ENCODE measurements at regions not wholly inside any gene's neighbourhood (a gene's known extent, or its start where the extent isn't known, plus 50 kb on each side); places are given as distances from the start of the nearest gene placed in this dataset.

DNA sequence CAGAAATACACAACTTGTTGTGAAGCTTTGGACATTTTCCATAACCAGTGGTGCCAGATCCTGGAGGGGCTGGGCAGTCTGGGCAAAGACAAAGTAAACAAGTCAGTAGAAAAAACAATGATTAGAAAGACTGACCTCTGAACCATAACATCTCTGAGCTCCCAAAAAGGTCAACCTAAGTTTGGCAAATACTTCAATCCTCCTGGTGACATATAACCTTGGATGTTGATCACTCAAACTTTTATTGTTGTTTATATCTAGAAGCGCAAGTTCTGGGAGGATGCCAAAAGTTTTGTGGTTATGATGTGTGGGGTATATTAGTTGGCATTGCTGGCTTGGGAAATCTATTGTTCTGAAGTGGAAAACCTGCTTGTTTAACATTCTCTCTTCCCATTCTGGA is 257.7 kb downstream of the DIPK2A start:
- DNase-seq (ENCODE audit: low read depth), result peak; percentile 37

DNA sequence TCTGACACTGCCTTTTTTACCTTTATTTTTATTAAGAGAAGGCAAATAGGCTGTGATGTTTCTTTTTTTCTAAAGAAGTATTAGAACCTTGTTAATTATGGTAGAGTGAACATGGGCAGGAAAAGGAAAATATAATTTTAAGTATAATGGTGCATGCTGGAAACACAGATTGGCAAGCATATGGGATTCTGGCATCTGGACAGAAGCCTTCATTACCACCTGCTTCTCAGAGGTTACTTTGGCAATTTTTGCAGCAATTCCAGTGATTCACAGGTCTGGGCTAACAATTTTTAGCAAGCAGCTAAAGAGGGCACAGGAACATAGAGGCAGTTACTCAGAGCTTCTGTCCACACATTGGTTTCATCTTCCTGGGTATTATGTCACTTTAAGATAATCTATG is 258.3 kb downstream of the DIPK2A start:
- no peak for DNase-seq (ENCODE audit: low read depth)

DNA sequence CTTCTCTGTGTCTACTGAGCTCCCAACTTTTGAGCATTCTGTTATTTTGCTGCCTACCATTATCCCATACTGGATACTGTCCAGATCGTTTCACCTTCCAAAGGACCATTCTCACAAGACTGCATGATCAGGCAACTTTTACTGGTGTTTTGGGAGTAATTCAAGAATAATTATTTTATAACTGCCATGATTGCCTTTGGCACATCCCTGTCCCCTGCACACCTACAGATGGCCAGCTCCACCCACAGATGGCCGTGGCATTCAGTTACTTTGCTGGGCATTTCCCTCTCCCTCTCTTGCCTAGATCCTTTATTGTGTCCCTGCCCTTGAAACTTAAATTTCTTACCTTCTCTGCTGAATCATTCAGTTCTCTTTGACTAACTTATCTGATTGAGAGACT is 263.9 kb downstream of the DIPK2A start:
- DNase-seq (ENCODE audit: low read depth), result no peak

DNA sequence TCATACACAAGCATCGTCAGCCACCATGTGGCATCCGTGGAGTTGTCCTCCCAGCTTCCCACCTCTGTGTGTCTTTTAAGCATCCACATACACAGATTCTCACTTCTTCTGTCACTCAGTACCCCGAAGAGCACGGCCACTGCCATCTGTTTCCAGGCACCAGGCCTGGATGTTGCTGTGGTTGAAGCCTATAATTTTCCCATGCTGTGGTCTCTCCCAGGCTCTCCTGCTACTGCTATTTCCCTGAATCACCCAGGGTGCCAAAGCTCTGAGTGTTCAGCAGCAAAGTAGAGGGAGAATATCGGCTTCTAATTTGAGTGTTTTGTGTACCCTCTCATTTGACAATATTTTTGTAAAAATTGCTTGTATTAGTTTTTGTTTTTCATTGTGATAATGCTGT is 265.7 kb downstream of the DIPK2A start:
- DNase-seq (ENCODE audit: low read depth), result no peak

DNA sequence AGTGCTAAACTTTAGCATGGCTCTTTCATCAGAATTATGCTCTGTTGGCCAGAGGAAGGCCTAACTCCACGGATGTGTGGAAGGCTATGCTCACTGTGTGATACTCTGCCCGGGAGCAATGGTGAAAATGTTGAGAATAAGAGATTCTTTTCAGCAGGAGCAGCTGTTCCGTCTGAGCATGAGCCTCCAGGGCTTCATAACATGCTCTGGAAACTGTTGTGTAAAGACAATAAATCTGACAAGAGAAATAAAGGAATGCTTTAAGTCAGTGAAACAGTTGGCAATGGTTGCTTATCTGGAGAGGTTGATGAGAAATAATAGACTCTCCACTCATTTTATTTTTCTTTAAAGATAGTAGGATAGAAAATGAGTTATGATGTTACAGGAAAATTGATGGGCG is 269.8 kb downstream of the DIPK2A start:
- no peak for DNase-seq (ENCODE audit: low read depth)

DNA sequence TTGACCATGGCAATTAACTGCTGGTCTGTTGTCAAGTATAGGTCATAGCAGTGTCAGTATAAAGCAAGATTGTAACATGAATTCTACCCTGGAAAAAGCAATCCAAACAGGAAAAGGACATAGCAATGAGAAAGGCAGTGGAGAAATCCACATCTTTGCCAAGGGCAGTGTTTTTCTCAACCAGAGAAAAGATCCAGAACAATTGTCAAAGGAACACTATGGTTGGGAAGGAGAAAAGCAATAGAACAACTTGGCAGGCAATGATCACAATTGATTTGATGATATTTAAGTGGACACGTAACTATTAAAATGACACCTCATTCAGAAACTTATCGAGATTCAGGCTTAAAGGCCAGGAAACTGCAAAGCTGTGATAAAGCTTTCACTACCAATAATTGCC is 271.1 kb downstream of the DIPK2A start:
- DNase-seq (ENCODE audit: low read depth), result no peak

DNA sequence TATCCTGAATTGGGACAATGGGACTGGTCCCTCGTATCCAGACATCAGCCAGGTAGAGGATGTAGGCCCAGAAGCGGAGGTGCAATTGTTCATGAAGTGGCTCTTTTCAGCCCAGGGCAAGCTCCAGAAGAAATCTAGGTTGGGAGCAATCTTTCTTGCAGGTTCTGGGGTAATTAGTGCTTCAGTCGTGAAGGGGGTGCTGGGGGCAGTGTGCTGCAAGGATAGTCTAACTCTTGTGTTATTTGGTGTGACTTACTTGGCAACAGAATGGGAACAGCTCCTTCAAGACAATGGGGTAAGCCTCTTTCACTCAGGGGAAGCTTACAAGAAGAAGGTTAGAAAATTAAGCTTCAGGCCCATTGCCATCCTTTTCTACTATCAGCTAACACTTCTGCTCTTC is 273.0 kb downstream of the DIPK2A start:
- no peak for DNase-seq (ENCODE audit: low read depth)

DNA sequence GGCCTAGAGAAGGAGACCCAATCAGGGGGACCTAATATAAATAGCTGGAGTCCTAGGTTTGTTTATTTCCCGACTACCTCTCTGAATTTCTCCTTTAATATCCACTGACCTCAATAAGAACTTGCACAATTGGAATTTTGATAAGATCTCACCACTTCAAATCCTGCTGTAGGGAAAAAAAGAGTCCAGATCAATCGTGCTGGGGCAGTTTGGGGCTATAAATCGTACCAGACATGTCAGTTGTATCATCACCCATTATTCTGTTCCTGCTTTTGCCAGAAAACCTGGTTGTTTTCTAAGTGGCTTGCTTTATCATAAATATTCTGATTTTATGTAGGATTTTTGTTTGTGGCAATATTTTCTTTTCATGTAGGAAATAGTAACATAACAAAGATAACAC is 281.3 kb downstream of the DIPK2A start:
- DNase-seq (ENCODE audit: low read depth), result no peak

DNA sequence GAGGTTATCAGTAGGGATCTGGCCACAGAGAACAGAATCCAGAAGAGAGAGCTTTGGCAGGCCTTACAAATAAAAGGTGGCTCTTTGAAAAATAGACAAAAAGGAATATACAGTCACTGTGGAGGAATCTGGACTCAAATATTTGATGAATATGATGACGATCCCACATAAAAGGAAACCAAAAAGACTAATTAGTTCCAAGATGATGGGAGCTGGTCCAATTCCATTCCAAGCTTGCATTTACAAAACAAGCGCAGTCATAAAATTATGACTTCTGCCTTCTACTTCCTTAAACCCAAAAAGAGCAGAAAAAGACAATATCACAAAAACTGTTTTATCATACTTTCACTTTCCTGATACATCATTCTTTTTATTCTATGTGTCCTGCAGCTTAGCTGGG is 285.8 kb downstream of the DIPK2A start:
- no peak for DNase-seq (ENCODE audit: low read depth)

DNA sequence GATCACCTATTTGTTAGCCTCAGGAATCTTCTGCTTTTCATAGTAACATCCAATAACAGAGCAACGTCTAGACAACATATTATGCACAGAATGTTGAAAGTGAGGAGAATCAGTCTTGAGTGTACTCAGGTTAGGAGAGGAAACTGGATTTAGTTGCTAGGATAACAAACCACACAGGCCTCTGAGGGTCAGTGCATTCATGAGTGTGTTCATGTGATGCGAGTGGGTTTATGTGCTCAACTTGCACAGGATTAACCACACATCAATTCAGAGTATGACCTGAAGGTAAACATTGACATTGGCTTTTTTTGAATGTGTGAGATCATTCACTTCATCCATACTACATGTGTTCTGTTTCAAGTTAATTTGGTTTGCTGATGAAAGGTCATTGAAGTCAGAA is 287.6 kb downstream of the DIPK2A start:
- DNase-seq (ENCODE audit: low read depth), result peak; percentile 54

DNA sequence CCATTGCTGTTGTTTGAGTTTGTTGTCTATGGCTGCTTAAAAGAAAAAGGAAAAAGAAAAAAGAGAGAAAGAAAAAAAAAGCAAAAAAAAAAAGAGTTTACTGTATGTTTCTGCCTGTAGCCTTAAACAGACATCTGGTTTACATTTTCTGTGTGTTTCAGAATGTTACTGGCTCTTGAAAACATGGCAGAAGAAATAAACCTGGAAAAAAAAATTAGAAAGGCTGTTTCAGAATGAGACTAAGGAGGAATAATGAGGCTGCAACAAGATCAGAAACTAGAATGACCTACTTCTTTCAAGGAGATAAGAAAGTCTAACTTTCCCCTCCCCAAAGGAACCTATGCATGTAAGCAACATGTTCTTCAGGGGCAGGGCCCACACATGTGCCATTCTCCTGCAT is 292.1 kb downstream of the DIPK2A start:
- DNase-seq (ENCODE audit: low read depth), result no peak

DNA sequence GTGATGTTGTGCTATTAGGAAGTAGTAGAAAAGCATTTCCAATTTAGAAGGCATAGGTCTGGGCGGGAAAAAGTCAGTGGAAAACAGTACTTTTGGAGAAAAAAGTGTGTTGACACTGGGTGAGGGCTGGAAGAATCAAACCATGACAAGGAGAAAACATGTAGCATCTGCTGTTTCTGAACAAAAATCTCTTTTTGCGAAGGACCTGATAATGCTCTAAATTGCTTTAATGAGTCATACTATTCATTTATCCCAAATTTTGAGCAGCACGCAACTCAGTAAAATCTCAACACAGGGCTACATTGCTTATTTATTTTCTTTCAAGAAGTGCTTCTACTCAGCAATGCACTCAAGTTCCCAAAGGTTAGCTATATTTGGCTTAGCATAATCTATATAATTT is 292.7 kb downstream of the DIPK2A start:
- no peak for DNase-seq (ENCODE audit: low read depth)

DNA sequence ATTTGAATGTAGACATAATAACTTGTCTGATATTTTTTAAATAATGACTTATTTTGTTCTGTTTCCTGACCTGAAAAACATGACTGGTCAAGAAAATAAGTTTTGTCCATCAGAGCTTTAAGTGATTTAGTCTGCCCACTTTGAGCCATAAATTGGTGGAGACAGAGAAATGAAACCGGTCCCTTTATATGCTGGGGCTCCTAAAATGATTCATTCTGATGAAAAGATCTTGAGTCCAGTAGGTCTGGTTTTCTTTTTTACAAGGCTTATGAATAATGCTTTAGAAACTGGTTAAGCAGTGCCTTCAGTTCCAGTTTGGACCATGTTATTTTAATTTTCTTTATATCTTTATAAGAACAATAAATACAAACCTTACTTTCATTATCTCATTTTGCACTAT is 293.2 kb downstream of the DIPK2A start:
- DNase-seq (ENCODE audit: low read depth), result no peak

DNA sequence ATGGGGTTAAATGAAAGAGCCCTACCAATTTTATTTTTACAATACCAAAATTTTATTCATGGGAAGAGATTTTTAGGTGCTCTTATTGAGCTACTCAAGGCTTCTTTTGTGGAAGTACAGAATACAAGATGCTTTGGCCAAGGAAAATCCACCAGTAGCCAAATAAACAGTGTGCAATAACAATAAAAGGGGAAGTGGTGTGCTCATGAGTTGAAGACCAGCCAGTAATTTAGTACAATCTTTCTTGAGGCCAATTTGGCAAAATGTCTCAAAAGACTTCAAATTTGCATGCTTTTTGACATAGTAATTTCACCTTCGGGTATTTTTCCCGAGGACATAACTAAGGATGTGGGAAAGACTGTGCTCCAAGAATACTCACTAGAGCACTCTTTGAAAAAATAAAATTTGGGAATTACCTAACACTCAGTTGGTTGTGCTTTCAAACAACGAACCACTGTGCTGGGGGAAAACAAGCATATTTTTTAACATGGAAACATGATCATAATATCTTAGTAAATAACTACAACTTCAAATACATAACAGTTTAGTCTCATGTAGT is 294.0 kb downstream of the DIPK2A start:
- no peak for DNase-seq (ENCODE audit: low read depth)

DNA sequence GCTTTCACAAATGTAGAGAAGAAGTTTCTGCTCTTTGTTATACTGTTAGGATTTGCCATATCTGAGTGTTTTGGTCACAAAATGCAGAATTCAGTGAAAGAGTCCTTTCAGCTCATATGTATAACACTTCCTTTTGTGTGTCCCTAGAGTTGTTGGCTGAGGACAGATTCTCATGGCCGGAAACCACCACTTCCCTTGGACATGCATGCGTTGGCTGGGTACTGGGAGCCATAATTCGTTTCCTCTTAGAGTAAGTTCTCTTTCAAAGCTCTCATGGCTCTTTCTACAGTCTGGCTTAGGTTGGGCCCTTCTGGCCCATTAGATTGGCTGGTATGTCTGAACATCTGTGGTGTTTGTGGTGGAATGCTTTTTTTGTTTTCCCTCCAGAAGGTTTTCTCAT is 298.5 kb downstream of the DIPK2A start:
- DNase-seq (ENCODE audit: low read depth), result no peak

DNA sequence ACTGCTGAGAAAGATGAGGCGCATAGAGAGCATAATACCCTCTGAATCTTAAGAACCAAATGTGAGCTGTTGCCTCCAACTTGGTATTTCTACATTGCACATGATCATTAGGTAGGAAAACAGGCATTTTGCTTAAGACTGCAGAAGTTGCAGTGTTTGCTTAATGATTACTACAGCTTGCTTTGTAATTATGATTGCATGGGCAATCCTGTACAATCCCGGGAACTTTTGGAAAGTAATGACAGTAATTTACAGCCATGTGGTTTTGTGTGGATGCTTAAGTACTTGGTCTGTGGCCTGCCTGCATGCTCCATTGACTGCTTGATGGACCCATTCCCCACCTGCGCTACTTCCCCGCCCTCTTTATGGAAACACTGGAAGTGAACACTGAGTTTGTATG is 301.1 kb downstream of the DIPK2A start:
- peak; percentile 99 for DNase-seq (ENCODE audit: low read depth)

DNA sequence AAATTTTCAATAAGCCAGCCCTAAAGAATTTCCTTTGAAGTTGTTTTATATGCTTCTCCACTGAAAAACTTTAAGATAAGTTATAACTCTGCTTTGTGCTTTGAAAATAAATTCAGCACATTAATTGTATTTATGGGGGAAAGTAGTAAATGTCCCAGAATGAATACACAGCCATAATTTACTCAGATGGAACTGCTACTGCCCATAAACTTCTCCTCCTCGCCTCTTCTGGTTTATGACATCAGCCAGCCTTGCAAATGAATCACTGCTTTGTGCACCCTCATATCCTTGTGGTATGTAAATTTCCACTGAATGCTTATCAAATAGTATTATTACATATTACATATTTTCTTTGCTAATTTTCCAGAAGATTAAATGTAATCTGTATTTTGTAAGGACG is 302.0 kb downstream of the DIPK2A start:
- peak; percentile 58 for DNase-seq (ENCODE audit: low read depth)

DNA sequence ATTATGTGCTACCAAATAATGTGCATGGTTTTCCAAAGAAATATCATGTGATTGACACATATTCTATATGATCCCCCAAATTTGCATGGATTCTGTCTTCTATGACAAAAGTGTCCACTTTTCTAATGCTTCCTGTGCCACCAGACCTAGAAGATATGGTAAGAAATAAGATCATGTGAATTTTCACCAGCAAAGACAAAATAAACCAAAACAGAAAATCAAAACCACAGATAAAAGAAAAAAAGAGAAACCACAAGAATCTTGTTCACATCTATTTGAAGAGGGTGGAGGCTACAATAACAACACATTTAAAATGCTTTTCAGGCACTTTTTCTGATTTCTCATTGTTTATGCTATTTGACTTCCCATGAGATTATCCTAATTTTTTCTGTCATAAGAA is 303.4 kb downstream of the DIPK2A start:
- no peak for DNase-seq (ENCODE audit: low read depth)

DNA sequence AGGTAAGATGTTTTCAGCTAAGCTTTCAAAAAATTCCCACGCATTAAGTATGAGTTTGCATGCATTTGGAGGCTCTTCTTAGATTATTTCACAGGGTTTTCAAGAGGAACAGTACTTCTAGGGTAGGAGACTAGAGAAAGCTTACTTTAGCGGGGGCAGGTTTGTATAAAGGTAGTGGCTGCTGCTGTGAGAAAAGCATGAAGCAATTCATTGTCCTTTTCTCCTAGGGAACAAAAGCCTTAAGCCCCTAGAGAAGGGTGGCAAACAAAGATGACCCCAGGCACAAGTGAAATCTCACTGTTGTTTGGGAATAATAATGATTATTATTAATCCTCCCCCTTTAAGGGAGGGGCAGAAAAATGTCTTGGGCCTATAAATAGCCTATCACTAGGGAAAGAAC is 310.7 kb downstream of the DIPK2A start:
- DNase-seq (ENCODE audit: low read depth), result no peak

DNA sequence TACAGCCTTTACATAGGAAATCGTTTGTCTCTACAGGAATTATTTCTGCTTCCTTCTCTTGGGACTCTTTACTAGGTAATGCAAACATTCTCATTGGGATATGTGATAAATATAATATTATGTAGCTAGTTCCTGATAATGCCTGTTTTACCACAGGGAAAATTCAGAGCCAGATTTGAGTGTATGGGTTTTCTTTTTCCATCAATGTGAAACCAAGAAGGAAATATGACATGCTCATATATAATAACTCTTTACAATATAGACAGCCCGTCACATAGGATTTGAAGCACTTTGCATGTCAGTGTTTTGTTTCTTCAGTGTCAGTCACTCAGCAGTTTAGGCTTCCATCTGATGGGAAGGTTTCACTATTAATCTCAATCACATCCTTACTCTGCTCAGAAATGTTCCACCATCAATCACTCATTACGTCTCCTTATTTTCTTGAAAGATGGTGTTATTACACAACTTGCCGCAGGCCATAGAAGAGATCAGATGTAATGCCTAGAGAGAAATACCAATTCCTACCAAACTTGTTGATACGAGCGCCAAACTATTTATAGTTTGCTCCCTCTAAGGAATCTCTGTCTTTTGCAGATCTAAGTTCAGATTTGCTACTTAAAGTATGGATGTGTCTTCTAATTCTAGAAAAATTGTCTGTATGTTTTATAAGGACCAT is 314.8 kb downstream of the DIPK2A start:
- DNase-seq (ENCODE audit: low read depth), result no peak

DNA sequence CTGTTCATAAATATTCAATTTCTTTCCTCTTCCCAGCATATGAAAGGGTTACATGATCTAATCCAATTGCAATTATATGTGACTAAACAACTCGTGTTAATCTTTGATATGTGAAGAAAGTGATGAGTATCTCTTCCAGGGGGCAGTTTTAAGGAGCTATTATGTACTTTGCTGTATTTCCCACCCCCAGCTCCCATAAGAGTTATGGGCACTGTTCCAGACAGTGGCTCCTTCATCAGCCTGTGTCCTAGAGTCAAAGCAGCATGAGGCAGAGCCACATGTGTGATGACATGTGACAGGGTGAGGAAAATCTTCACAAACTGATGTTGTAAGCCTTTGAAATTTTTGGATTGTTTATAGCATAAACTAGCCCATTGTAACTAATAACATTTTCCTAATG is 315.4 kb downstream of the DIPK2A start:
- DNase-seq (ENCODE audit: low read depth), result no peak

DNA sequence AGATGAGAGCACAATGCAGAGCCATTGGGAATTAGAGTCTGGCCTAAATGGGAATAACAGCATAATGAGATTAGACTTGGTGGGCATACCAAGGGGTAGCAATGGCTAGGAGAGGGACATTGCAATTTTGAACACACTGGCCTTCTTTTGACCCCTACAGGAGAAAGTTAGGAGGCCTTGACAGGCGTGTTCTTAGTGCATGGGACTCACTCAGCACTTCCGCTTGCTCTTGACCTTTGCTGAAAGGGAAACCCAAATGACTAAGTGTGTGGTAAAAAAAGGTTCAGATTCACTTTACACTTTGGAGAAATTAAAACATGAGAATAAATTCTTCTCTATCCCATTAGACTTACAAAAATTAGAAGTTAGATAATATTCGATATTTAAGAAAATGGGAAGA is 317.4 kb downstream of the DIPK2A start:
- no peak for DNase-seq (ENCODE audit: low read depth)

DNA sequence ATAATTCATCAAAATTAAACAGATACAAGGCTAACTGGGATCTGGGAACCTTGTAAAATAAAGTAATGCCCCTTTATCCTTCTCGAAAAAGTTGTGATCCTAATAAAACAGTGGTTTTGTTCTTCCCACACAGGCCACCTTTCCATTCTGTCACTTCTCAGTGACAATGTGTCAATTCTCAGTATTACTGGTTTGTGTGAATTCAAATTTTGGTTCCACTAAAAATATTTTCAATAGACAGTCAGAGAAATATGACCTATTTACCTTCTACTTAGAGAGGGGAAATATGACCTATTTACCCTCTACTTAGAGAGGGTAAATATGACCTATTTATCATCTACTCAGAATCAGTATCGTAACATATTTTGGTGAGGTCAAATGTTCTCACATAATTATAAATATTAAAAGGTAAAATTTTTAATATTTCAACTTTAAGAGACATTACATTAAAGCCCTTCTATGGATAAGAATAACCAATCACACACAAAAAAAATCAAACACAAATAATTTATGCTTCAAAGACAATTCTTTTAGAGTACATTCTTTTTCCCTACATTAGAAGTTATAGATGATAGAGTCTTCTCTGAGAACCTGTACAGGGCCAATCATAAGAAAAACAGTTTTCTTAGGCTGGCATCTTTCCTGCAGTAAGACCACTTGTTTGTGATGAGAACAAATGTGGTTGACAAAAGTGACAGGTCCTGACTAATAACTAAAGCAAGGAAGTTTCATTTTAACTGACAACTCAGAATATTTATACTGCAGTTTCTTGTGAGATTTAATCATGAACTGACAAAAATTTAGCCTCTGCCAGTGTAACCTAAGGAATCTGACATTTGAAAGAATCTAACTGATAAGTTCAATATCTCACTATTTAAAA is 323.3 kb downstream of the DIPK2A start:
- no peak for DNase-seq (ENCODE audit: low read depth)
